ENCODE measurements at regions not wholly inside any gene's neighbourhood (a gene's known extent, or its start where the extent isn't known, plus 50 kb on each side); places are given as distances from the start of the nearest gene placed in this dataset.
A peak's percentile ranks its signal among the peaks of the same experiment; 100 is the strongest.
"Not testable (repeated sequence)": the region's sequence is repeated elsewhere in the genome, so short reads cannot be mapped to it uniquely, and the experiment has no call there.

- H3K4me3 Mint-ChIP-seq = no peak overlapping the region
- no peaks in the 10 kb centered on the region for H3K4me1 Mint-ChIP-seq
- ATAC-seq (ENCODE audit: low read depth) = no peak
- peaks cover 13% of the 10 kb centered on the region for H3K27me3 Mint-ChIP-seq
- POLR2A ChIA-PET = no interaction called here
- H3K9me3 Mint-ChIP-seq = peaks cover 8% of the 10 kb centered on the region
- no peak overlapping the region for H3K27ac Mint-ChIP-seq
- no peak for DNase-seq
- peaks cover 1% of the 10 kb centered on the region for H3K36me3 Mint-ChIP-seq
Observed at GRCh38 chr3:193951859-193952258, 184.1 kb upstream of the HES1 start.

- H3K4me1 Mint-ChIP-seq = no peaks in the 10 kb centered on the region
- H3K27me3 Mint-ChIP-seq = peaks cover 9% of the 10 kb centered on the region
- peaks cover 8% of the 10 kb centered on the region for H3K9me3 Mint-ChIP-seq
- H3K4me3 Mint-ChIP-seq = no peak overlapping the region
- DNase-seq (no peak), ATAC-seq (ENCODE audit: low read depth) (no peak)
- POLR2A ChIA-PET = no interaction called here
- no peak overlapping the region for H3K27ac Mint-ChIP-seq
- H3K36me3 Mint-ChIP-seq = peaks cover 1% of the 10 kb centered on the region
Observed at GRCh38 chr3:193954752-193955151, 181.2 kb upstream of the HES1 start.

- DNase-seq (no peak), ATAC-seq (ENCODE audit: low read depth) (no peak)
- H3K9me3 Mint-ChIP-seq = peaks cover 8% of the 10 kb centered on the region
- peaks cover 11% of the 10 kb centered on the region for H3K27me3 Mint-ChIP-seq
- POLR2A ChIA-PET = no interaction called here
- H3K4me3 Mint-ChIP-seq = no peak overlapping the region
- no peaks in the 10 kb centered on the region for H3K4me1 Mint-ChIP-seq
- H3K27ac Mint-ChIP-seq = no peak overlapping the region
- peaks cover 1% of the 10 kb centered on the region for H3K36me3 Mint-ChIP-seq
Observed at GRCh38 chr3:193955719-193956118, 180.2 kb upstream of the HES1 start.

GRCh38 chr3:193959861-193960260 lies 176.1 kb upstream of the HES1 start:
- Mint-ChIP-seq H3K27me3 (peaks cover 26% of the 10 kb centered on the region), H3K4me1 (no peaks in the 10 kb centered on the region), H3K9me3 (peaks cover 4% of the 10 kb centered on the region), H3K36me3 (no peaks in the 10 kb centered on the region), H3K4me3 (no peak overlapping the region), H3K27ac (no peak overlapping the region)
- no peak for ATAC-seq (ENCODE audit: low read depth)
- DNase-seq = no peak
- POLR2A ChIA-PET = no interaction called here

- peaks cover 2% of the 10 kb centered on the region for H3K9me3 Mint-ChIP-seq
- no peaks in the 10 kb centered on the region for H3K4me1 Mint-ChIP-seq
- DNase-seq = no peak
- no peak for ATAC-seq (ENCODE audit: low read depth)
- peaks cover 26% of the 10 kb centered on the region for H3K27me3 Mint-ChIP-seq
- H3K27ac Mint-ChIP-seq = no peak overlapping the region
- POLR2A ChIA-PET = no interaction called here
- H3K36me3 Mint-ChIP-seq = no peaks in the 10 kb centered on the region
- no peak overlapping the region for H3K4me3 Mint-ChIP-seq
Observed at GRCh38 chr3:193960487-193961274, 175.3 kb upstream of the HES1 start.

GRCh38 chr3:193962986-193963685 lies 172.8 kb upstream of the HES1 start:
- H3K4me1 Mint-ChIP-seq = no peaks in the 10 kb centered on the region
- no peaks in the 10 kb centered on the region for H3K36me3 Mint-ChIP-seq
- DNase-seq (no peak), ATAC-seq (ENCODE audit: low read depth) (no peak)
- H3K27me3 Mint-ChIP-seq = peaks cover 29% of the 10 kb centered on the region
- H3K27ac Mint-ChIP-seq = no peak overlapping the region
- POLR2A ChIA-PET = no interaction called here
- H3K4me3 Mint-ChIP-seq = no peak overlapping the region
- H3K9me3 Mint-ChIP-seq = no peaks in the 10 kb centered on the region

- H3K27me3 Mint-ChIP-seq = peaks cover 33% of the 10 kb centered on the region
- POLR2A ChIA-PET = no interaction called here
- no peaks in the 10 kb centered on the region for H3K4me1 Mint-ChIP-seq
- H3K9me3 Mint-ChIP-seq = no peaks in the 10 kb centered on the region
- peak; percentile 33 for ATAC-seq (ENCODE audit: low read depth)
- no peak for DNase-seq
- H3K4me3 Mint-ChIP-seq = no peak overlapping the region
- H3K36me3 Mint-ChIP-seq = no peaks in the 10 kb centered on the region
- no peak overlapping the region for H3K27ac Mint-ChIP-seq
Observed at GRCh38 chr3:193963808-193964516, 172.0 kb upstream of the HES1 start.

GRCh38 chr3:193964517-193964880 lies 171.4 kb upstream of the HES1 start:
- Mint-ChIP-seq H3K4me3 (no peak overlapping the region), H3K27me3 (peaks cover 32% of the 10 kb centered on the region), H3K9me3 (no peaks in the 10 kb centered on the region), H3K4me1 (no peaks in the 10 kb centered on the region), H3K27ac (no peak overlapping the region), H3K36me3 (no peaks in the 10 kb centered on the region)
- DNase-seq = no peak
- POLR2A ChIA-PET = no interaction called here
- no peak for ATAC-seq (ENCODE audit: low read depth)

- H3K9me3 Mint-ChIP-seq = no peaks in the 10 kb centered on the region
- peaks cover 45% of the 10 kb centered on the region for H3K27me3 Mint-ChIP-seq
- H3K4me1 Mint-ChIP-seq = peaks cover 10% of the 10 kb centered on the region
- H3K36me3 Mint-ChIP-seq = no peaks in the 10 kb centered on the region
- H3K27ac Mint-ChIP-seq = no peak overlapping the region
- DNase-seq (no peak), ATAC-seq (ENCODE audit: low read depth) (no peak)
- no peak overlapping the region for H3K4me3 Mint-ChIP-seq
- POLR2A ChIA-PET = no interaction called here
Observed at GRCh38 chr3:193968380-193968974, 167.5 kb upstream of the HES1 start.

- H3K4me3 Mint-ChIP-seq, H3K9me3 Mint-ChIP-seq, DNase-seq, POLR2A ChIA-PET, H3K36me3 Mint-ChIP-seq, H3K27ac Mint-ChIP-seq: not testable (repeated sequence)
- H3K4me1 Mint-ChIP-seq = peaks cover 10% of the 10 kb centered on the region
- H3K27me3 Mint-ChIP-seq = peaks cover 47% of the 10 kb centered on the region
- ATAC-seq (ENCODE audit: low read depth) = peak; percentile 50
Observed at GRCh38 chr3:193970131-193970772, 165.7 kb upstream of the HES1 start.

- Mint-ChIP-seq H3K9me3 (no peaks in the 10 kb centered on the region), H3K36me3 (no peaks in the 10 kb centered on the region), H3K27me3 (peaks cover 49% of the 10 kb centered on the region), H3K4me3 (peak overlapping the region; percentile 13), H3K4me1 (peaks cover 10% of the 10 kb centered on the region), H3K27ac (no peak overlapping the region)
- ATAC-seq (ENCODE audit: low read depth) (no peak), DNase-seq (no peak)
- POLR2A ChIA-PET = no interaction called here
Observed at GRCh38 chr3:193970773-193971206, 165.2 kb upstream of the HES1 start.

GRCh38 chr3:193971261-193971751 lies 164.6 kb upstream of the HES1 start:
- H3K36me3 Mint-ChIP-seq = no peaks in the 10 kb centered on the region
- H3K9me3 Mint-ChIP-seq = no peaks in the 10 kb centered on the region
- DNase-seq = no peak
- no peak for ATAC-seq (ENCODE audit: low read depth)
- peaks cover 10% of the 10 kb centered on the region for H3K4me1 Mint-ChIP-seq
- POLR2A ChIA-PET = no interaction called here
- H3K27ac Mint-ChIP-seq = no peak overlapping the region
- peak overlapping the region; percentile 13 for H3K4me3 Mint-ChIP-seq
- peaks cover 45% of the 10 kb centered on the region for H3K27me3 Mint-ChIP-seq

GRCh38 chr3:193971966-193972365 lies 164.0 kb upstream of the HES1 start:
- DNase-seq (no peak), ATAC-seq (ENCODE audit: low read depth) (no peak)
- Mint-ChIP-seq H3K27me3 (peaks cover 44% of the 10 kb centered on the region), H3K9me3 (no peaks in the 10 kb centered on the region), H3K36me3 (no peaks in the 10 kb centered on the region), H3K27ac (no peak overlapping the region), H3K4me3 (no peak overlapping the region), H3K4me1 (peaks cover 10% of the 10 kb centered on the region)
- POLR2A ChIA-PET = no interaction called here

All from activated naive CD8-positive, alpha-beta T cell treated with anti-CD3 and anti-CD28 coated beads, Interleukin-2, amount 10 ng/mL, durations not matched to agents 7 days and 5 days (primary cell).